NCI-H82 treated with DMSO at 0.1 percent for 48 hours (cell line): ENCODE measurements at regions not wholly inside any gene's neighbourhood (a gene's known extent, or its start where the extent isn't known, plus 50 kb on each side); places are given as distances from the start of the nearest gene placed in this dataset.
A peak's percentile ranks its signal among the peaks of the same experiment; 100 is the strongest.

Source experiments
- DNase-seq: peaks from one replicate; lab custom pipeline; 2025; ENCODE audit not compliant: unreplicated experiment; lab: John Stamatoyannopoulos, UW

- no peak for DNase-seq
Observed at GRCh38 chr4:74610491-74610890, 165.6 kb downstream of the AREG start.

- no peak for DNase-seq
Observed at GRCh38 chr4:74612837-74613236, 167.9 kb downstream of the AREG start.

- peak; percentile 57 for DNase-seq
Observed at GRCh38 chr4:74613266-74613665, 168.3 kb downstream of the AREG start.

- peak; percentile 16 for DNase-seq
Observed at GRCh38 chr4:74615411-74615810, 170.5 kb downstream of the AREG start.

GRCh38 chr4:74618166-74618565 lies 173.2 kb downstream of the AREG start:
- no peak for DNase-seq

GRCh38 chr4:74618659-74619058 lies 173.7 kb downstream of the AREG start:
- no peak for DNase-seq

GRCh38 chr4:74619931-74620702 lies 174.2 kb downstream of the BTC start:
- DNase-seq = no peak

GRCh38 chr4:74621616-74622015 lies 172.7 kb downstream of the BTC start:
- no peak for DNase-seq

- peak; percentile 3 for DNase-seq
Observed at GRCh38 chr4:74623041-74623440, 171.3 kb downstream of the BTC start.

- no peak for DNase-seq
Observed at GRCh38 chr4:74624351-74625151, 169.8 kb downstream of the BTC start.

- DNase-seq = no peak
Observed at GRCh38 chr4:74625981-74626380, 168.3 kb downstream of the BTC start.

- no peak for DNase-seq
Observed at GRCh38 chr4:74627093-74627492, 167.2 kb downstream of the BTC start.

- no peak for DNase-seq
Observed at GRCh38 chr4:74627504-74627903, 166.8 kb downstream of the BTC start.

- no peak for DNase-seq
Observed at GRCh38 chr4:74628852-74629620, 165.3 kb downstream of the BTC start.

GRCh38 chr4:74630551-74630950 lies 163.8 kb downstream of the BTC start:
- no peak for DNase-seq

GRCh38 chr4:74631338-74631737 lies 163.0 kb downstream of the BTC start:
- DNase-seq = no peak

GRCh38 chr4:74631988-74632387 lies 162.3 kb downstream of the BTC start:
- DNase-seq = no peak

- no peak for DNase-seq
Observed at GRCh38 chr4:74632634-74633033, 161.7 kb downstream of the BTC start.

GRCh38 chr4:74635074-74635473 lies 159.2 kb downstream of the BTC start:
- no peak for DNase-seq

GRCh38 chr4:74635490-74636123 lies 158.7 kb downstream of the BTC start:
- DNase-seq = no peak

- DNase-seq = no peak
Observed at GRCh38 chr4:74638001-74638400, 156.3 kb downstream of the BTC start.
